ENCODE measurements at regions not wholly inside any gene's neighbourhood (a gene's known extent, or its start where the extent isn't known, plus 50 kb on each side); places are given as distances from the start of the nearest gene placed in this dataset.
"Not testable (repeated sequence)": the region's sequence is repeated elsewhere in the genome, so short reads cannot be mapped to it uniquely, and the experiment has no call there.

GRCh38 chr2:3034856-3035255 lies 342.8 kb downstream of the EIPR1 start:
- DNase-seq, result no peak

DNA sequence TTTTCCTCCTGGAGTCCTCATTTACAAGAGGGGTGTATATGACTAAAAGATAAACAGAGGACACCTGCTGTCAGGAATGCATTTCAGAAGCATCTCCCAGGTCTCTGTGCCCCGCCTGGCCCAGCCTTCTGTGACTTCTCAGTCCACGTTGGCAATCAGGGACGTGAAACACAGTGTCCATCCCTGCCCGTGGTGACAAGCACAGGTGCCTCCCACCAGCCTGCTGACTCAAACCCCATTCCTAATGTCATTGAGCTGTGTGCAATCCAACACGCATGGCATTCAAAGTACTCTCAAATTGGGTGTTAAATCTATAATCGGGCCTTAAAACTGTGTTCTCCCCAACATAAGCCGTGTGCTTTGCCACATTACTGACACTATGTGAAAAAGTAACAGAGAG lies 343.2 kb downstream of the EIPR1 start:
- DNase-seq, result no peak

DNA sequence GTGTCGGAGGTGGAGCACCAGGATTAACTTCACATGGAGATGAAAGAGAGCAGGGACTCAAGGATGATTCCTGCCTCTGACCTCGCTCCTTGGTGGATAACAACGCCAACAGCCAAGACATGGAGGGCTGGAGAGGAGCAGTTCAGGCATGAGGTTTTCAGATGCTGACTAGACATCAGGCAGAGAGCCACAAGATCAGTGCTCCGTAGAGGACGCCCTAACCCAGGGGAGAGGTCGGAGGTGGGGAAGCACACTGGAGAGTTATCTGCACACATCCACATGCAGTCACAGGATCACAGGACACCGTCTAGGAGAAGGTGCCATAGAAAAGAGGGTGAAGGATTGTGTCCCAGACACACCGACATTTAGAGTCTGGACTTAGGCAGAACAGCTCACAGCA lies 344.3 kb downstream of the EIPR1 start:
- DNase-seq, result no peak

GRCh38 chr2:3030791-3031190 lies 346.8 kb downstream of the EIPR1 start:
- DNase-seq, result not testable (repeated sequence)

- no peak for DNase-seq
These were observed 351.6 kb downstream of the EIPR1 start for GRCh38 chr2:3025984-3026383.

DNA sequence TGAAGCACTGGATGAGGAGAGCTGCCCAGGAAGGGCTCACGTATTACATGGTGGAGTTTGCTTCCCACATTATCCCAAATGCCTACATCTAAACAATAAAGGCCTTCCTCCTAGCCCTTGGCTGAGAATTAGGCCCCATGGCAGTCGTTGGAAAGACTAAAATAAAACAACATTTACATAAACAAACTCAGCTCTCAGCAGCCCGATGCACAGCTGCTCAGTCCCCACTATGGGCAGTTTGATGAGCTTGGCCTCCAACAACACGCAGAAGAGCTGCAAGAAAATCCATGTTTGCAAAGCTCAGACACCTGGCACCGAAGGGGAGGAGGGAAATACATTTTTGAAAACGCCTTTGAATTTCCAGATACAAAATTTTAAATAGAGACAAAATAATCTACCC lies 352.4 kb downstream of the EIPR1 start:
- no peak for DNase-seq

DNA sequence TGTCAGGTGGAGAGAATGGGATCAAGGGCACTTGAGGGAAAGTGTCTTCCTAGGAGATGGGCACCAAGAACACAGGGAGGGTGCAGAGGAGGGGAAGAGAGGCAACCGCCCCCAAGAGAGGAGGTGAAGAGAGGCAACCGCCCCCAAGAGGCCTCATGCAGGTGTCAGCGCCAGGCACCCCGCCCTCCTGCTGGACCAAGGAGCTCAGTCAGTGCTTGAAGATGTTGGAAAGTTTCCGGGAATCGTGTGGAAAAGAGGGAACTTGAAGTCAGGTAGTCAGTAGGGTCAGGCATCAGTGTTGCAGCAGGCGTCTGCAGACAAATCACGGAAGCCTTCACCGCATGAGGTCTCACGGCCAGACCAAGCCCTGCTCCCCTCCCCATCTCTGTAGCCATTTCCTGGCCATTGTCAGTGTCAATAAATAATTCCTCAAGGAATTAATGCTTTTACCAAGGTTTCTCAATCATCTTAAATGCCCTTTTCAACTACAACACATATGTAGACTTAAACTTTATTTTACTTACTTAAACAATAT lies 353.1 kb downstream of the EIPR1 start:
- no peak for DNase-seq

DNA sequence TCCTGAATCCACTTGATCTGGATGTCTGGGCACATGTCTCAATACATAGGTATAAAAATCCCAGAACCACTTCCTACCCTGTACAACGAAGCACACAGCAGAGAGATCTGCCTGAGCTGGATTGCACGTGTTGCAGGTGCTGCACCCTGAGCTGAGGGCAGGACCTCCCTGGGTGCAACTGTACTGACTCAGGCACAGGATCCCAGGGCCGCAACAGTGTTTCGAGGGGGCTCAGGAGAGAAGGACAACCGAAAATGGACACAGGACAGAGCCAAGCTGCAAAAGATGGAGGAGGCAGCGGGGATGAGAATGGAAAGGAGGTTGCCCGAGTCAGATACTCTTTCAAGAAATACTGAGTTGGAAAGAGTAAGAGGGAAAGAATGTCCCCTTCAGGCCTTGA lies 354.1 kb downstream of the EIPR1 start:
- DNase-seq, result no peak

DNA sequence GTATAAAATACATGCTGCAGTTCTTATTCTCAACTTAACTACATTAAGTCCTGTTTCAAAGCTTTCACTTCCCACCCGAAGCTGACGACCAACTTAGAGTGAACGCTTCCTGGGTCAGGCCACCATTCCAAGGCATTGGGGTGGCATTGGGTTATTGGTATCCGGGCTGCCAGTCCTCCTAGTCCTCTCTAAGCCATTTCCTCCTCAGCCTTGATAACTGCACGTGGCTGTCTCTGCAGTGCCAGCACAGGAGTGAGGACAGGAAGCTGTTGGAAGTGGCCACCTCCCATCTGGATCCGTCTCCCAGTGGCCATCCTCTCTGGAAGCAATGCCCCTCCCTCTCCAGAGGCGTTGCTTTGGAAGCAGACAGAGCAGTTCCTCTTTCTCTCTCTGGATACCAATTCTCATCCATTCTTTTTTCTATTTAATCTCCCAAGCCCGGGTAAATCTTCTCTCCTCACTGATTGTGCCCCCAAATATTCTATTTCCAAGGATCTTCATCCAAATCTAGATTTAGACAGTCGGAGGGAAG lies 354.7 kb downstream of the EIPR1 start:
- no peak for DNase-seq

GRCh38 chr2:3021720-3022119 lies 355.9 kb downstream of the EIPR1 start:
- no peak for DNase-seq

- DNase-seq, result no peak
These were observed 367.6 kb downstream of the EIPR1 start for GRCh38 chr2:3010001-3010400.

DNA sequence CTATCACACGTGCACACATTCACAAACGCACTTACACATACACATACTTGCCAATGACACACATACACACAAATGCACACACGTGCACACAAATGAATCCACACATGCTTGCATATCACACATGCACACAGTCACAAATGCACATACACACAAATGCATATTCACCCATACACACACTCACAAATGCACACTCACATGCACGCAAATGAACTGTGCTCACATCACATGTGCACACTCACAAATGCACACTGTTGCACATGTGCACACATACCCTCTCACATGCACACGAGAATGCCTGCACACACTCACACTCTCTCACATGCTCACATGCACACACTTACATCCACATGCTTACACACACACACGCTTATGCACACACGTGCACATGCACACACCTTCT lies 368.1 kb downstream of the EIPR1 start:
- no peak for DNase-seq

GRCh38 chr2:3009005-3009404 lies 368.6 kb downstream of the EIPR1 start:
- no peak for DNase-seq

DNA sequence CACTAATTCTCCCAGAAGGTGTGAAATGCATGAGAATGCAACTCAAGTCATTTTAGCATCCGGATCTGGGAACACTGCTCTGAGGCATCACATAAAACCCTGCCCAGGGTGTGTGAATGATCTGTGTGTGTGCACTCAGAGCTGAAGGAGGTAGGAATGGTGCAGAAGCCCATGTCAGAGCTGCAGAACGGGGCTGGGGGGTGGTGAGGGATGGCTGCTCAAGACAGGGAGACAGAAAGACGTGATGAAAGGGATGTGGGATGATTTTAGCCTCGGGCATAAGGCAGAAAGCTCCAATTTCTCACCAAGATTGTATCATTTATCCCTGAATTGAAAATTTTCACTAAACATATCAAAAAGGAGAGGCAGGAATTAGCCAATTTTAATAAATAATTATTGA lies 369.1 kb downstream of the EIPR1 start:
- no peak for DNase-seq

- DNase-seq, result no peak
These were observed 370.5 kb downstream of the EIPR1 start for GRCh38 chr2:3007135-3007534.

DNA sequence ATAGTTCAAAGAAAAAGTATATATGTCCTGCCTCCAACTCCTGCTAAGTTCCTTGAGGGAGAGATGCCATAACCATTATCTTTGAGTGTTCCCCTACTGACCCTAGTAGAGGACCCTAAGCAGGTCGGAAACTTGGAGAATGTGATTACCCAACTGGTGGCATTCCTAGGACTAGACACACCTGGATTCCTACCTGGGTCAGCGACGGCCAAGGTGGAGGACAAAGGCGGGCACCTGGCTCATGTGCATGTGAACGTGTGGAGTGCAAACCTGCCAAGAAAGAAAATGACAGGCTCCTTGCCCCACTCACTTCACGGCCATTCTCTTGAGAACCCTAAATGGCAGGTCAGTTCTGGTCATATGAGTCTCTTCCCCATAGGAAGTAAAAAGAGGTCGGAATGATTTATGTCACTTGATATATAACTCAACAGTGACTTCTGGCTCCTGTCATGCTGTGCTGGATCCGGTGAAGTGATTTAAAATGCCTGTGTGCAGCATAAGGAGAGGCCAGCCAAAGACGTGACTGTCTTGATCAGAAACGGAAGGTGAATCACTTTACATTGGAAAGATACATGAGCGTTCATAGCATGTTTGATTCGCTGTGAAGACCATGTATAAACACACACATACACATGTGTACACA lies 371.6 kb downstream of the EIPR1 start:
- no peak for DNase-seq

- peak; percentile 2 for DNase-seq
These were observed 375.7 kb downstream of the EIPR1 start for GRCh38 chr2:3001615-3002560.

GRCh38 chr2:3000968-3001367 lies 376.6 kb downstream of the EIPR1 start:
- DNase-seq, result no peak

DNA sequence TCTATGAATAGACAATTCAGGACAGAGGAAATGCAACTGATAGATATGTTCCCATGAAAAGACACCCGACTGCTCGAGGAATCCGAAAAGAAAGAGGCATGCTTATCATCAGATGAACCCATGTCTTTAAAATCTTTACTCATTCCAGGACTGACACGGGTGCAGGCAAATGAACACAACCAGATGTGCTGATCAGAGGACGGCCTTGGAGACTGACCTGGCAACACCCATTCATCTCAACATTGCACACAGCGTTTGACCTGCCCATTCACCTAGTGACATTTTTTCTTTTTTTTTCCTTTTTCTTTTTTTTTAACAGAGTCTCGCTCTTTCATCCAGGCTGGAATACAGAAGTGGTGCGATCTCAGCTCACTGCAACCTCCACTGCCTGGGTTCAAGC lies 377.5 kb downstream of the EIPR1 start:
- DNase-seq, result no peak

- DNase-seq, result no peak
These were observed 378.6 kb downstream of the EIPR1 start for GRCh38 chr2:2998971-2999370.

DNA sequence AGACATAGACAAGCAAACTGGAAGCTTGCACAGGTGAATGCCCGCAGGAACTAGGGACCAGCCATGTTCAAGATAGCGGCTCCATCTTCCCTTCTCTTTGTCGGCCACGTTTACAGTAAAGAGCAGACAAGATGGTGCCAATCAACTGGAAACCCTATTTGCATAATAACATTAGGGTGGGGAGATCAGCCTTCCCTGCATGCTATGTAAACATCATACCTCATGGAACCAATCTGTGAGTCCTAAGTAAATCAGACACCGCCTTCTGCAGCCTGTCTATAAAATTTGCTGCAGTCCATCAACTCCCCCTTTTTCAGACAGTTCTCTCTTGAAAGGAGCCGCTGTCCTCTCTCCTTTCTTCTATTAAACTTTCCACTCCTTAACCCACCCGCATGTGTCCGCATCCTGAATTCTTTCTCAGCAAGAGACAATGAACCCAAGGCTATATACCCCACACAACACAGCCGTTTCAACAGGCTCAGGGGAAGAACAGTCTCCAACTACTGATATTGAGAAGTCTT lies 384.4 kb downstream of the EIPR1 start:
- DNase-seq, result no peak

- no peak for DNase-seq
These were observed 385.0 kb downstream of the EIPR1 start for GRCh38 chr2:2992634-2993033.

DNA sequence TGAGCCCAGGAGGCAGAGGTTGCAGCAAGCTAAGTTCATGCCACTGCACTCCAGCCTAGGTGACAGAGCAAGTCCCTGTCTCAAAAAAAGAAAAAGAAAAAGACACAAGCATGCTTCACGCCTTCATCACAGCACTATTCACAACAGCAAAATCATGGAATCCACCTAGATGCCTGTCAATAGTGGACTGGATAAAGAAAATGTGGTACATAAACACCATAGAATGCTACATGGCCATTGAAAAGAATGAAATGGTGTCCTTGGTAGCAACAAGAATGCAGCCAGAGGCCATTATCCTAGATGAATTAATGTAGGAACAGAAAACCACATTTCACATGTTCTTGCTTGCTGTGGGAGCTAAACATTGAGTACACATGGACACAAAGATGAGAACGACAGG lies 392.6 kb downstream of the EIPR1 start:
- no peak for DNase-seq

DNA sequence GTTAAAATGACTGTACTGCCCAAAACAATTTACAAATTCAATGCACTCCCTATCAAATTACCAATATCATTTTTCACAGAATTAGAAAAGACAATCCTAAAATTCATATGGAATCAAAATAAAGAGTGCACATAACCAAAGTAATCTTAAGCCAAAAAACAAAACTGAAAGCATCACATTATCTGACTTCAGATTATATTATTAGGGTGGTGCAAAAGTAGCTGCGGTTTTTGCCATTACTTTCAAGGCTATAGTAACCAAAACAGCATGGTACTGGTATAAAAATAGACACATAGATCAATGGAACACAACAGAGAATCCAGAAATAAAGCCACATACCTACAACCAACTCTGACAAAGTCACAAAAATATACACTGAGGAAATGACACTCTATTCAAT lies 396.6 kb downstream of the EIPR1 start:
- no peak for DNase-seq
